Vagina (tissue), 2 donors: ENCODE measurements at regions not wholly inside any gene's neighbourhood (a gene's known extent, or its start where the extent isn't known, plus 50 kb on each side); places are given as distances from the start of the nearest gene placed in this dataset.

Experiments
- DNase-seq, 2 donors: peaks; one replicate each; pipeline ENCODE4 v3.0.0-alpha.2; 2017; ENCODE audit errors: extremely low spot score in 2 of 2
- H3K27ac ChIP-seq: fragments of 200-600 bp; sonication (generic); one replicate; pipeline ENCODE4 v1.5.1; 2019
- H3K27me3 ChIP-seq: fragments of 200-600 bp; sonication (generic); one replicate; pipeline ENCODE4 v1.5.1; 2019
- H3K36me3 ChIP-seq, 2 donors: fragments of 200-600 bp; sonication (generic); one replicate each; pipeline ENCODE4 v1.5.1; 2017 to 2019
- H3K4me1 ChIP-seq: fragments of 200-600 bp; sonication (generic); one replicate; pipeline ENCODE4 v1.5.1; 2019
- H3K4me3 ChIP-seq, 2 donors: fragments of 200-600 bp; sonication (generic); 1 replicate in 1 of 2; 2 replicates in 1 of 2; pipeline ENCODE4 v1.5.1; 2016 to 2019
- H3K9me3 ChIP-seq: fragments of 200-600 bp; sonication (generic); one replicate; pipeline ENCODE4 v1.5.1; 2019
- POLR2A ChIP-seq, 2 donors: fragments of 450-650 bp; IDR thresholded peaks; one replicate each; pipeline ENCODE4 v1.6.1; 2017; ENCODE audit warnings: antibody characterized with exemption in 2 of 2, mild to moderate bottlenecking in 2 of 2, moderate library complexity in 2 of 2
- POLR2AphosphoS5 ChIP-seq, 2 donors: sonication (generic); formaldehyde crosslinking; IDR thresholded peaks; one replicate each; pipeline ENCODE4 v1.9.0; 2017; ENCODE audit warnings: antibody characterized with exemption in 2 of 2, mild to moderate bottlenecking in 2 of 2, low read depth in 1 of 2; ENCODE audit not compliant: insufficient read depth in 1 of 2
- intact Hi-C: fragments of 100-400 bp; cut with DNase I; formaldehyde crosslinking; loops from one replicate; pipeline ENCODE4 v1.15.1; 2023
- TF ChIP-seq, protein P1 (sequence below), 3 experiments: fragments of 450-650 bp in 2 of 3; fragments of 200-600 bp in 1 of 3; sonication (generic) in 1 of 3; IDR thresholded peaks; one replicate each; pipeline ENCODE4 v1.5.1; 2017 to 2019; ENCODE audit warnings: antibody characterized with exemption in 3 of 3, mild to moderate bottlenecking in 2 of 3, moderate library complexity in 2 of 3

- Histone ChIP-seq H3K9me3 (no peaks in the 10 kb centered on the region), H3K4me1 (no peaks in the 10 kb centered on the region), H3K27me3 (no peaks in the 10 kb centered on the region), H3K4me3 (no peak overlapping the region), H3K27ac (no peak overlapping the region), H3K36me3 (no peaks in the 10 kb centered on the region)
- TF ChIP-seq POLR2AphosphoS5 (IDR thresholded peaks at IDR 0.05; ENCODE audit: insufficient read depth in 1 of 2, low read depth in 1 of 2) (no peak), POLR2A (IDR thresholded peaks at IDR 0.05) (no peak)
- TF ChIP-seq, protein P1, sequence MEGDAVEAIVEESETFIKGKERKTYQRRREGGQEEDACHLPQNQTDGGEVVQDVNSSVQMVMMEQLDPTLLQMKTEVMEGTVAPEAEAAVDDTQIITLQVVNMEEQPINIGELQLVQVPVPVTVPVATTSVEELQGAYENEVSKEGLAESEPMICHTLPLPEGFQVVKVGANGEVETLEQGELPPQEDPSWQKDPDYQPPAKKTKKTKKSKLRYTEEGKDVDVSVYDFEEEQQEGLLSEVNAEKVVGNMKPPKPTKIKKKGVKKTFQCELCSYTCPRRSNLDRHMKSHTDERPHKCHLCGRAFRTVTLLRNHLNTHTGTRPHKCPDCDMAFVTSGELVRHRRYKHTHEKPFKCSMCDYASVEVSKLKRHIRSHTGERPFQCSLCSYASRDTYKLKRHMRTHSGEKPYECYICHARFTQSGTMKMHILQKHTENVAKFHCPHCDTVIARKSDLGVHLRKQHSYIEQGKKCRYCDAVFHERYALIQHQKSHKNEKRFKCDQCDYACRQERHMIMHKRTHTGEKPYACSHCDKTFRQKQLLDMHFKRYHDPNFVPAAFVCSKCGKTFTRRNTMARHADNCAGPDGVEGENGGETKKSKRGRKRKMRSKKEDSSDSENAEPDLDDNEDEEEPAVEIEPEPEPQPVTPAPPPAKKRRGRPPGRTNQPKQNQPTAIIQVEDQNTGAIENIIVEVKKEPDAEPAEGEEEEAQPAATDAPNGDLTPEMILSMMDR (IDR thresholded peaks at IDR 0.05): no peak
- no peak for DNase-seq
- intact Hi-C loops: no loop called here
These were observed 69.2 kb downstream of the INHBA start for GRCh38 chr7:41633690-41634089.

DNA sequence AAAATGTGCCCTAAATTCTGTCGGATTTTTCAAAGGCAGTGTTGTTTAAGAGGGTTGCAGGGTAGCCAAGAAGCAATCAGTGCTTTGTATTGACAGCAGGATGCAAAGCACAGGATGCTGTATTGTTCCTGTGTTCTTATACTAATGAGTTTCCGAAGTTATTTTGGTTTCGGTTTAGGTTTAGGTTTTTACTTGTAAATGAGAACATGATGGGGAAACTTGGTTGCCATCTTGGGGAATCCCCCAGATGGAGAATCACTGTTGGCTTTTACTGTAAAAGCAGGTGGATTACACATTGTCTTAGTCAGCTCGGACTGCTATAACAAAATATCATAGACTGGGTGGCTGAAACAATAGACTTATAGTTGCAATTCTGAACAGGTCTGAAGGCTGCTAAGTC, 72.1 kb downstream of the INHBA start:
- Histone ChIP-seq H3K27me3 (no peaks in the 10 kb centered on the region), H3K9me3 (no peaks in the 10 kb centered on the region), H3K36me3 (no peaks in the 10 kb centered on the region), H3K27ac (no peak overlapping the region), H3K4me3 (no peak overlapping the region), H3K4me1 (no peaks in the 10 kb centered on the region)
- intact Hi-C loops: no loop called here
- no peak for DNase-seq
- no peak for TF ChIP-seq POLR2AphosphoS5 (IDR thresholded peaks at IDR 0.05; ENCODE audit: insufficient read depth in 1 of 2, low read depth in 1 of 2)
- TF ChIP-seq, protein P1 (IDR thresholded peaks at IDR 0.05): no peak
- no peak for TF ChIP-seq POLR2A (IDR thresholded peaks at IDR 0.05)

DNA sequence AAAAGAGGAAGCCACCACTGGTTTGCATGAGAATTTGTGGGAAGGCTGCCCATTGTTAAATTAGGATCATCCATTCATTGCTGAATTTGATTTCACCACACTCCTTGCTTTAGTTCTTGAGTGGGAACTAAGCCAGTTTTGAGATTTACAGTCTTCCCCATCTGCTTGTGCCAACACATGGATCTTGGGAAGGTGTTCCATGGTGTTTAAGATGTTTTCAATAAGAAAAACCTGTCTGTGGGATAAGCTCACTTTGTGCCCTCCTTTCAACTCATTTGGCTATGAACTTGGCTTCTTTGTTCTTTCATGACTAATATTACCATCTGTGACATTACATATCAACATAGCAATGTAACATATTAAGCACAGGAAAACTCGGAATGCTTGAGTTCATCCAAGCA, 73.2 kb downstream of the INHBA start:
- H3K27me3 ChIP-seq: no peaks in the 10 kb centered on the region

GRCh38 chr7:41628901-41629300, 74.0 kb downstream of the INHBA start:
- no peak overlapping the region for H3K4me3 ChIP-seq
- TF ChIP-seq, protein P1 (IDR thresholded peaks at IDR 0.05): no peak
- TF ChIP-seq POLR2AphosphoS5 (IDR thresholded peaks at IDR 0.05; ENCODE audit: insufficient read depth in 1 of 2, low read depth in 1 of 2): no peak
- TF ChIP-seq POLR2A (IDR thresholded peaks at IDR 0.05): no peak
- H3K27ac ChIP-seq: no peak overlapping the region
- no peaks in the 10 kb centered on the region for H3K27me3 ChIP-seq
- H3K9me3 ChIP-seq: no peaks in the 10 kb centered on the region
- no peaks in the 10 kb centered on the region for H3K36me3 ChIP-seq
- H3K4me1 ChIP-seq: no peaks in the 10 kb centered on the region
- DNase-seq: no peak
- intact Hi-C loops: no loop called here

More for the DNA sequence above, 73.2 kb downstream of the INHBA start:
- no peak for DNase-seq
- no peaks in the 10 kb centered on the region for H3K4me1 ChIP-seq
- H3K36me3 ChIP-seq: no peaks in the 10 kb centered on the region
- H3K27ac ChIP-seq: no peak overlapping the region
- no peaks in the 10 kb centered on the region for H3K9me3 ChIP-seq
- intact Hi-C loops: no loop called here
- no peak overlapping the region for H3K4me3 ChIP-seq
- TF ChIP-seq, protein P1 (IDR thresholded peaks at IDR 0.05): no peak
- no peak for TF ChIP-seq POLR2A (IDR thresholded peaks at IDR 0.05)
- TF ChIP-seq POLR2AphosphoS5 (IDR thresholded peaks at IDR 0.05; ENCODE audit: insufficient read depth in 1 of 2, low read depth in 1 of 2): no peak

DNA sequence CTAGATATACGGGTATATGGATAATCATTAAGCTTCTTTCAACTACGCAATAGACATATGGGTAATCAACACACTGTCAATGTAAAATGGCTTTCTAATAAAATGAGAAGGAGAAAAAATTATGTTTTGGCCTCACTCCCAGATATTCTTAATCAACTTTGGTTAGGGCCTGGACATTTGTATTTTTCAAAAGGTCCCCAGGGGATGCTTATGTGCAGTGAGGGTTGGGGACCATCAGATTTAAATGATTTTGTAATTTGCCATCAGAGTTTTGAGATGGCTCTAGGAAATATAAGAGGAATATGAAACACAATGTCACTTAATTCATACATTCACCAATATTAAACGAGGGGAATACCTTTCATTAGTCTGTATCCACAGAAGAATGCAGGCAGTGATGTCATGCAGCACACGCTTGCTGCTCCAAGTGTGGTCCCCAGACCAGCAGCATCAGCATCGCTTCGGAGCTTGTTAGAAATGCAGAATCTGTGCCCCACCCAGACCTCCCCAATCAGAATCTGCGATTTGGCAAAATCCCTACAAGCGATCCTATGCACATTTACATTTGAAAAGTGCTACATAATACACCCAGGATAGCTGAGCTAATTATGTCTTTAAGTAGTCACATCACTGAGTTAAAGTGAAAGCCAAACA, 75.1 kb downstream of the INHBA start:
- DNase-seq: no peak
- H3K9me3 ChIP-seq: no peaks in the 10 kb centered on the region
- no peak overlapping the region for H3K27ac ChIP-seq
- no peaks in the 10 kb centered on the region for H3K27me3 ChIP-seq
- no peaks in the 10 kb centered on the region for H3K4me1 ChIP-seq
- TF ChIP-seq POLR2AphosphoS5 (IDR thresholded peaks at IDR 0.05; ENCODE audit: insufficient read depth in 1 of 2, low read depth in 1 of 2) (no peak), POLR2A (IDR thresholded peaks at IDR 0.05) (no peak)
- TF ChIP-seq, protein P1 (IDR thresholded peaks at IDR 0.05): no peak
- H3K4me3 ChIP-seq: no peak overlapping the region
- intact Hi-C loops: no loop called here
- H3K36me3 ChIP-seq: no peaks in the 10 kb centered on the region
